OCI-LY3 (cell line): ENCODE measurements at regions not wholly inside any gene's neighbourhood (a gene's known extent, or its start where the extent isn't known, plus 50 kb on each side); places are given as distances from the start of the nearest gene placed in this dataset.

Experiments
- EZH2phosphoT487 ChIP-seq: fragments of 200-600 bp; shearing (Covaris generic); IDR thresholded peaks from 2 replicates; pipeline ENCODE4 v1.6.1; 2018; ENCODE audit warnings: antibody characterized with exemption, mixed run types, low read depth
- TF ChIP-seq, protein P1 (sequence below): fragments of 200-600, 300-600 bp; sonication (generic); IDR thresholded peaks from 2 replicates; pipeline ENCODE4 v1.5.1; 2014; ENCODE audit warnings: antibody characterized with exemption, low read length, low read depth

DNA sequence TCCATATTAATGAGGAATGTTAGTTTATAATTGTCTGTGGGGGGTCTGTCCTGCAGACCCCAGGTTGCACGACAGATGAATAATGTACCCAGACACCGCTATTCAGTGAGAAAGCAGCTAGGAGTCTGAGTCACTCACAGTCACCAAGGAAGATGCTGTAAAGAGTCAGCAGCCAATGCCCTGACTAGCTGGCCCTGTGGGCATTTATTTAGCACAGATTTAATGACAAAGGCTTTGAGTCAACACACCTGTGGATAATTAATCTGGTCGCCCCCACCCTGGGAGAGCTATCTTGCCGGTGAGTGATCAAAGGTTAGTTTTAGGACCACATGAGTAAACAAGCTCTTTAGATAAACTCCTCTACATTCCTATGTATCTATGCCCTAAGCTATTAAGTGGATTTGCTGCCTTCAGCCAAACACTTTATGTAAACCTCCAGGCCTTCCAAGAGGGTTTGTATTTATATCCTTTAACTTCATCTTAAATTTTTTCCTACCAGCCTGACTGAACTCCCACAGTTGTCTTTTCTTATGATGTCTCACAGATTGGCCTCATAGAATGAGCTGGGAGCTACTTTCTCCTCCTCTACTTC lies 180.0 kb upstream of the ADCY1 start:
- TF ChIP-seq, protein P1, sequence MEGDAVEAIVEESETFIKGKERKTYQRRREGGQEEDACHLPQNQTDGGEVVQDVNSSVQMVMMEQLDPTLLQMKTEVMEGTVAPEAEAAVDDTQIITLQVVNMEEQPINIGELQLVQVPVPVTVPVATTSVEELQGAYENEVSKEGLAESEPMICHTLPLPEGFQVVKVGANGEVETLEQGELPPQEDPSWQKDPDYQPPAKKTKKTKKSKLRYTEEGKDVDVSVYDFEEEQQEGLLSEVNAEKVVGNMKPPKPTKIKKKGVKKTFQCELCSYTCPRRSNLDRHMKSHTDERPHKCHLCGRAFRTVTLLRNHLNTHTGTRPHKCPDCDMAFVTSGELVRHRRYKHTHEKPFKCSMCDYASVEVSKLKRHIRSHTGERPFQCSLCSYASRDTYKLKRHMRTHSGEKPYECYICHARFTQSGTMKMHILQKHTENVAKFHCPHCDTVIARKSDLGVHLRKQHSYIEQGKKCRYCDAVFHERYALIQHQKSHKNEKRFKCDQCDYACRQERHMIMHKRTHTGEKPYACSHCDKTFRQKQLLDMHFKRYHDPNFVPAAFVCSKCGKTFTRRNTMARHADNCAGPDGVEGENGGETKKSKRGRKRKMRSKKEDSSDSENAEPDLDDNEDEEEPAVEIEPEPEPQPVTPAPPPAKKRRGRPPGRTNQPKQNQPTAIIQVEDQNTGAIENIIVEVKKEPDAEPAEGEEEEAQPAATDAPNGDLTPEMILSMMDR, result no peak
- TF ChIP-seq EZH2phosphoT487, result no peak
